HepG2 (cell line): ENCODE measurements at regions not wholly inside any gene's neighbourhood (a gene's known extent, or its start where the extent isn't known, plus 50 kb on each side); places are given as distances from the start of the nearest gene placed in this dataset.

Experiments
- ATAC-seq: fragments of 200-7000 bp; cut with Tn5 transposase; 3 replicates; pipeline ENCODE4 v1.9.1; 2020; ENCODE audit warnings: mild to moderate bottlenecking, moderate library complexity
- BruUV-seq: library from RNA; stranded (reverse); fragments of 400-500 nt; replicated peaks from 2 replicates; lab custom pipeline; 2021; lab: Mats Ljungman, UMichigan
- CTCF ChIA-PET: fragments of 300-600 bp; formaldehyde crosslinking; extraction: SDS; loops from one replicate; lab custom pipeline; 2021; ENCODE audit warnings: low total read pairs, inconsistent platforms, low intra/inter-chr PET ratio; lab: Yijun Ruan, JAX
- POLR2A ChIA-PET: fragments of 350-600 bp; sonication (Branson Sonifier 250); formaldehyde crosslinking; loops from one replicate; lab custom pipeline; 2020; ENCODE audit warnings: antibody characterized with exemption, inconsistent platforms; lab: Yijun Ruan, JAX
- DNase-seq: peaks from one replicate; pipeline ENCODE4 v3.0.0-alpha.2; 2015; ENCODE audit warnings: low spot score
- FAIRE-seq: peaks from 3 replicates; lab custom pipeline; 2011; peaks lifted over from hg19 to GRCh38; lab: Jason Lieb, UNC
- H2AFZ ChIP-seq: one replicate; pipeline ENCODE4 v1.6.1; 2011; ENCODE audit warnings: low read length, inconsistent platforms
- H3K27ac ChIP-seq: fragments of 300-600 bp; 3 replicates; pipeline ENCODE4 v1.8.0; 2011; ENCODE audit warnings: mixed run types, mild to moderate bottlenecking, mixed read lengths, low read length, inconsistent platforms; ENCODE audit not compliant: insufficient read depth; ENCODE audit errors: extremely low read length
- H3K27me3 ChIP-seq, 2 experiments: fragments of 200-600 bp in 1 of 2; 2 replicates in 1 of 2; 3 replicates in 1 of 2; pipeline versions ENCODE4 v1.6.0 to v1.8.0; 2011; ENCODE audit warnings: low read length in 2 of 2, mild to moderate bottlenecking in 2 of 2, moderate library complexity in 2 of 2, inconsistent platforms in 1 of 2; ENCODE audit not compliant: insufficient read depth in 2 of 2, control insufficient read depth in 1 of 2
- H3K36me3 ChIP-seq, 2 experiments: fragments of 200-600 bp in 1 of 2; replicated peaks in 1 of 2; 2 replicates in 1 of 2; 3 replicates in 1 of 2; pipeline versions ENCODE4 v1.5.1 to v1.8.0; 2011; ENCODE audit warnings: low read length in 2 of 2, inconsistent platforms in 1 of 2; ENCODE audit not compliant: insufficient read depth in 2 of 2, control insufficient read depth in 1 of 2
- H3K4me1 ChIP-seq: 2 replicates; pipeline ENCODE4 v1.5.1; 2012; ENCODE audit warnings: low read length, inconsistent platforms; ENCODE audit not compliant: insufficient read depth
- H3K4me2 ChIP-seq: 2 replicates; pipeline ENCODE4 v1.6.0; 2011; ENCODE audit warnings: low read depth, low read length, inconsistent platforms
- H3K4me3 ChIP-seq, 3 experiments: fragments of 200-600 bp in 1 of 3; sonication (generic), shearing (Covaris generic) in 1 of 3; replicated peaks in 1 of 3; 2 replicates each; pipeline ENCODE4 v1.5.1; 2011 to 2016; ENCODE audit warnings: low read length in 3 of 3, inconsistent platforms in 2 of 3, low read depth in 2 of 3, mild to moderate bottlenecking in 2 of 3, control low read depth in 1 of 3, mixed read lengths in 1 of 3; ENCODE audit not compliant: insufficient read depth in 1 of 3
- H3K79me2 ChIP-seq: one replicate; pipeline ENCODE4 v1.6.1; 2011; ENCODE audit warnings: low read length, inconsistent platforms; ENCODE audit not compliant: insufficient read depth
- H3K9ac ChIP-seq: 2 replicates; pipeline ENCODE4 v1.6.0; 2011; ENCODE audit warnings: mild to moderate bottlenecking, low read depth, low read length, inconsistent platforms; ENCODE audit not compliant: insufficient read depth
- H3K9me3 ChIP-seq: 2 replicates; pipeline ENCODE4 v1.5.1; 2012; ENCODE audit warnings: mild to moderate bottlenecking, low read length
- H4K20me1 ChIP-seq: 2 replicates; pipeline ENCODE4 v1.6.0; 2011; ENCODE audit warnings: inconsistent platforms, mild to moderate bottlenecking, low read length, moderate library complexity; ENCODE audit not compliant: insufficient read depth
- ATF7 ChIP-seq, 2 experiments: fragments of 450-650 bp in 1 of 2; sonication (generic) in 1 of 2; formaldehyde crosslinking in 1 of 2; IDR thresholded peaks; 2 replicates each; pipeline versions ENCODE4 v1.4.0 to v1.6.1; 2016 to 2020; ENCODE audit warnings: antibody characterized with exemption in 1 of 2, mild to moderate bottlenecking in 1 of 2, missing genetic modification reagents in 1 of 2
- KAT8 ChIP-seq: IDR thresholded peaks from 2 replicates; pipeline ENCODE4 v1.6.1; 2016; ENCODE audit warnings: missing genetic modification reagents, missing compliant biosample characterization
- KDM5A ChIP-seq: fragments of 200-600 bp; sonication (generic); IDR thresholded peaks from 2 replicates; pipeline ENCODE4 v1.7.0; 2018; ENCODE audit warnings: antibody characterized with exemption, mild to moderate bottlenecking, low read length, borderline replicate concordance
- NKX3-1 ChIP-seq: sonication (generic); formaldehyde crosslinking; IDR thresholded peaks from 2 replicates; pipeline ENCODE4 v1.5.0; 2020; ENCODE audit warnings: missing genetic modification reagents
- PTBP1 ChIP-seq: fragments of 200-400 bp; formaldehyde crosslinking; IDR thresholded peaks from 2 replicates; pipeline ENCODE4 v1.6.1; 2018; ENCODE audit warnings: low read length, low read depth; ENCODE audit not compliant: poor library complexity, severe bottlenecking
- SOX6 ChIP-seq, 2 experiments: fragments of 450-650 bp in 1 of 2; sonication (generic) in 1 of 2; formaldehyde crosslinking in 1 of 2; IDR thresholded peaks; 2 replicates each; pipeline versions ENCODE4 v1.4.0 to v1.6.1; 2017 to 2020; ENCODE audit warnings: antibody characterized with exemption in 1 of 2, mild to moderate bottlenecking in 1 of 2, missing genetic modification reagents in 1 of 2
- ZNF10 ChIP-seq: sonication (generic); formaldehyde crosslinking; IDR thresholded peaks from 2 replicates; pipeline ENCODE4 v1.4.0; 2020; ENCODE audit warnings: mild to moderate bottlenecking, low read depth, missing genetic modification reagents, borderline replicate concordance
- ZNF230 ChIP-seq: sonication (generic); formaldehyde crosslinking; IDR thresholded peaks from 2 replicates; pipeline ENCODE4 v1.4.0; 2020; ENCODE audit warnings: mild to moderate bottlenecking, missing genetic modification reagents
- ZNF24 ChIP-seq: fragments of 450-650 bp; IDR thresholded peaks from 2 replicates; pipeline ENCODE4 v1.6.1; 2017; ENCODE audit warnings: antibody characterized with exemption, mild to moderate bottlenecking
- ZNF746 ChIP-seq: sonication (generic); formaldehyde crosslinking; IDR thresholded peaks from 2 replicates; pipeline ENCODE4 v1.8.0; 2022; ENCODE audit warnings: mild to moderate bottlenecking, missing genetic modification reagents
- ZNF766 ChIP-seq: sonication (generic); formaldehyde crosslinking; IDR thresholded peaks from 2 replicates; pipeline ENCODE4 v1.5.0; 2020; ENCODE audit warnings: missing genetic modification reagents, borderline replicate concordance
- WGBS: methylation state at CpG from one replicate; pipeline ENCODE4 v1.1.6; 2017; ENCODE audit warnings: low lambda C conversion rate; 5-methylcytosine and 5-hydroxymethylcytosine counted together
- in situ Hi-C: cut with HindIII; loops from 2 replicates; pipeline ENCODE4 v1.10.0; 2017; ENCODE audit warnings: low pct_unique_long_range_greater_than_20kb; ENCODE audit not compliant: extremely low pct_ligation_motif_present
- intact Hi-C: fragments of 100-400 bp; cut with micrococcal nuclease; formaldehyde crosslinking; loops from one replicate; pipeline ENCODE4 v1.10.0; 2022; ENCODE audit not compliant: unreplicated experiment
- TF ChIP-seq, protein P1 (sequence below): IDR thresholded peaks from 2 replicates; pipeline ENCODE4 v1.6.1; 2016; ENCODE audit warnings: missing compliant biosample characterization, missing genetic modification reagents, borderline replicate concordance
- TF ChIP-seq, protein P2 (sequence below): sonication (generic); formaldehyde crosslinking; IDR thresholded peaks from 2 replicates; pipeline ENCODE4 v1.5.0; 2020; ENCODE audit warnings: missing genetic modification reagents

DNA sequence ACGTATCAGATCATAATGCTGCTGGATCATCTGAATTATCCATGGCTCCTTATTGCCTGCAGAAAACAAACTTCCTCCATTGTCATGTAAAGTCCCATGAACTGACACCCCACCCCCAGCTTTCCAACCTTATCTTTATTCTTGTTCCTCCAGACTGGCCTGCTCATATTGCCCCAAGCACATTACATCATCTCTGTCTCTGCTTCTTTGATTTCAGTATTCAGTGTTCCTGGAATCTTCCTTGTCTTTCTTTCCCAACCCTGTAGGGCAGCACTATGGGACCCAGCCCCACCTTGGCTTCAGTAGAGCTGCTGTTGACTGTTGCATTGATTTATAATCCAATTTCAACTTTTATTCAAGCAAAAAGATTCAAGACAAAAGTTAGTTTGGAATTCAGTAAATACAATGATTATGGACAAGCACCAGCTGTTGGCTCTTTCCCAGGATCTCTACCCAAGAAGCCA is 187.5 kb upstream of the ECI2 start:
- intact Hi-C loops = no loop called here
- in situ Hi-C loops = no loop called here
- no peak overlapping the region for H2AFZ ChIP-seq
- CTCF ChIA-PET = no interaction called here
- peaks cover 0 to 4% of the 10 kb centered on the region in 2 experiments; a peak in 1 of 5 replicates for H3K27me3 ChIP-seq
- H3K9me3 ChIP-seq = no peaks in the 10 kb centered on the region
- DNase-seq = no peak
- BruUV-seq = no TSS peak
- no peak for TF ChIP-seq ZNF230 (CRISPR knock-in tag)
- no peak for TF ChIP-seq ZNF24
- peak; percentile 29; the same call in 1 of the 2 replicates for TF ChIP-seq ATF7 (IDR thresholded peaks at IDR 0.05)
- TF ChIP-seq ATF7 (CRISPR knock-in tag; IDR thresholded peaks at IDR 0.05) = no peak
- TF ChIP-seq SOX6 (IDR thresholded peaks at IDR 0.05) = no peak
- TF ChIP-seq SOX6 (CRISPR knock-in tag; IDR thresholded peaks at IDR 0.05) = no peak
- no peak for TF ChIP-seq KDM5A
- no peak for TF ChIP-seq ZNF10 (CRISPR knock-in tag)
- TF ChIP-seq PTBP1 = no peak
- no peak for FAIRE-seq
- no peak for ATAC-seq
- WGBS = 10% methylated on average over 1 of the region's 1 CpG
- no peak overlapping the region for H3K4me2 ChIP-seq
- POLR2A ChIA-PET = no interaction called here
- H3K4me3 ChIP-seq = no peak overlapping the region
- H3K4me1 ChIP-seq = no peaks in the 10 kb centered on the region
- no peaks in the 10 kb centered on the region for H4K20me1 ChIP-seq
- no peaks in the 10 kb centered on the region for H3K79me2 ChIP-seq
- H3K27ac ChIP-seq = no peak overlapping the region
- H3K36me3 ChIP-seq = no peaks in the 10 kb centered on the region
- no peak overlapping the region for H3K9ac ChIP-seq

DNA sequence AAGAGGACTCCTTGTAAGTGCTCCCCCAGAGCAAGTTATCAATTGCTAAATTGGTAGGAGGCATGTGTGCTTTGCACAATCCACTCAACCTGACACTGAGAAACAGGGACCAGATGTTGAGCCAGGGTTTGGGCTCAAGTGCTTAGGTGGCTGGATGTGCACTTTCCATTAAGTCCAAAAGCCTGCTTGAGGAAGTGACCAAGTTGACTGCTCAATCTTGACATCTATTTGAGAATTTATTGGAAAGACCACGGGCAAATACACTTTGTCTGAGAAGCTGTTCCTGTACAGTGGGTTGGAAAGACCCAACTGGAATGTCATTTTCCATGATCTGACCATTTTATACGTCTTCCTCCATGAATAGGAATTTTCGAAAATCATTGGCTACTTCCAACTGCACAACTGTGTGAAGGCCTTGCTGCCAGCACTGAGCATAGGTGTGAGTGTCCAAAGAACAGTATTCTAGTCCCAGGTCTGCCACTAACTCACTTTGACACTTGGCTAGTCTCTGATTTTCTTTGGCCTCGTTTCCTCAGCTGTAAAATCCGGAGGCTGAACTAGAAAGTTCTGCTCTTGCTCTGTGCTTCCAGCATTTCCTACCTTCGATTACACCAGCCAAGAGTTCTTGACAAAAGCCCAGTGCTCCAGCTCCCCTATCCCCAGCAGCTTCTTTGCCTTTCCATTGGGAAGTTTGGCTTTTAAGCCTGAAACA is 186.9 kb upstream of the ECI2 start:
- H3K9me3 ChIP-seq = no peaks in the 10 kb centered on the region
- 1% methylated on average over 6 of the region's 6 CpGs for WGBS
- H3K36me3 ChIP-seq = no peaks in the 10 kb centered on the region
- H3K4me3 ChIP-seq = no peak overlapping the region
- peaks cover 0 to 4% of the 10 kb centered on the region in 2 experiments; a peak in 1 of 5 replicates for H3K27me3 ChIP-seq
- ChIA-PET CTCF (no interaction called here), POLR2A (no interaction called here)
- no peak overlapping the region for H3K27ac ChIP-seq
- FAIRE-seq (no peak), ATAC-seq (no peak), DNase-seq (no peak)
- H3K9ac ChIP-seq = no peak overlapping the region
- in situ Hi-C loops = no loop called here
- H2AFZ ChIP-seq = no peak overlapping the region
- intact Hi-C loops = no loop called here
- H3K79me2 ChIP-seq = no peaks in the 10 kb centered on the region
- H3K4me2 ChIP-seq = no peak overlapping the region
- no peaks in the 10 kb centered on the region for H3K4me1 ChIP-seq
- BruUV-seq = no TSS peak
- no peaks in the 10 kb centered on the region for H4K20me1 ChIP-seq
- no peak for TF ChIP-seq NKX3-1 (CRISPR knock-in tag)
- TF ChIP-seq, protein P1, sequence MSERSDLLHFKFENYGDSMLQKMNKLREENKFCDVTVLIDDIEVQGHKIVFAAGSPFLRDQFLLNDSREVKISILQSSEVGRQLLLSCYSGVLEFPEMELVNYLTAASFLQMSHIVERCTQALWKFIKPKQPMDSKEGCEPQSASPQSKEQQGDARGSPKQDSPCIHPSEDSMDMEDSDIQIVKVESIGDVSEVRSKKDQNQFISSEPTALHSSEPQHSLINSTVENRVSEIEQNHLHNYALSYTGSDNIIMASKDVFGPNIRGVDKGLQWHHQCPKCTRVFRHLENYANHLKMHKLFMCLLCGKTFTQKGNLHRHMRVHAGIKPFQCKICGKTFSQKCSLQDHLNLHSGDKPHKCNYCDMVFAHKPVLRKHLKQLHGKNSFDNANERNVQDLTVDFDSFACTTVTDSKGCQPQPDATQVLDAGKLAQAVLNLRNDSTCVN (CRISPR knock-in tag) = no peak
- TF ChIP-seq KAT8 (CRISPR knock-in tag) = no peak
- TF ChIP-seq, protein P2, sequence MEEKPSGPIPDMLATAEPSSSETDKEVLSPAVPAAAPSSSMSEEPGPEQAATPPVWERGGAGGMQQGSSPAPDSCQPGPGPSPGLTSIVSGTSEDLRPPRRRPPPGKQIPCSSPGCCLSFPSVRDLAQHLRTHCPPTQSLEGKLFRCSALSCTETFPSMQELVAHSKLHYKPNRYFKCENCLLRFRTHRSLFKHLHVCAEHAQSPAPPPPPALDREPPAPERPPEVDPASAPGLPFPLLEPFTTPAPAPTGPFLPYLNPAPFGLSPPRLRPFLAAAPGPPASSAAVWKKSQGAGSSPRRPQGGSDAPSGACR (CRISPR knock-in tag) = no peak
- no peak for TF ChIP-seq ZNF766
- no peak for TF ChIP-seq ZNF746
